Endodermal cell (in vitro differentiated cells): ENCODE measurements at regions not wholly inside any gene's neighbourhood (a gene's known extent, or its start where the extent isn't known, plus 50 kb on each side); places are given as distances from the start of the nearest gene placed in this dataset.

Source experiments
- DNase-seq: peaks from one replicate; pipeline ENCODE4 v3.0.0-alpha.2; 2017
- H3K27ac ChIP-seq: 2 replicates; pipeline ENCODE4 v1.5.1; 2013; ENCODE audit warnings: mild to moderate bottlenecking, low read depth, low read length, moderate library complexity
- H3K27me3 ChIP-seq: 2 replicates; pipeline ENCODE4 v1.6.1; 2013; ENCODE audit warnings: mild to moderate bottlenecking, low read length, moderate library complexity; ENCODE audit not compliant: insufficient read depth, control insufficient read depth, poor library complexity, severe bottlenecking
- H3K36me3 ChIP-seq: 2 replicates; pipeline ENCODE4 v1.7.0; 2013; ENCODE audit warnings: mild to moderate bottlenecking, low read length, moderate library complexity; ENCODE audit not compliant: control insufficient read depth, insufficient read depth
- H3K4me1 ChIP-seq: one replicate; pipeline ENCODE4 v1.7.0; 2013; ENCODE audit warnings: low read length; ENCODE audit not compliant: control insufficient read depth, insufficient read depth
- H3K4me3 ChIP-seq: 2 replicates; pipeline ENCODE4 v1.5.1; 2013; ENCODE audit warnings: mild to moderate bottlenecking, low read length, moderate library complexity
- H3K9ac ChIP-seq: 2 replicates; pipeline ENCODE4 v1.6.1; 2013; ENCODE audit warnings: mild to moderate bottlenecking, low read length, moderate library complexity; ENCODE audit not compliant: poor library complexity, severe bottlenecking; ENCODE audit errors: extremely low read depth
- H3K9me3 ChIP-seq: 2 replicates; pipeline ENCODE4 v1.6.1; 2013; ENCODE audit warnings: mild to moderate bottlenecking, low read length, moderate library complexity; ENCODE audit not compliant: control insufficient read depth
- H3K27ac Mint-ChIP-seq: 2 replicates; pipeline ENCODE4 v1.8.0; 2020; ENCODE audit warnings: mixed read lengths
- H3K27me3 Mint-ChIP-seq: 2 replicates; pipeline ENCODE4 v1.8.0; 2021; ENCODE audit warnings: mild to moderate bottlenecking, mixed read lengths; ENCODE audit not compliant: insufficient read depth
- H3K36me3 Mint-ChIP-seq: 2 replicates; pipeline ENCODE4 v1.8.0; 2020; ENCODE audit warnings: low read depth, mixed read lengths
- H3K4me1 Mint-ChIP-seq: 2 replicates; pipeline ENCODE4 v1.8.0; 2020; ENCODE audit warnings: mixed read lengths
- H3K4me3 Mint-ChIP-seq: 2 replicates; pipeline ENCODE4 v1.8.0; 2020; ENCODE audit warnings: mild to moderate bottlenecking, moderate library complexity, mixed read lengths
- H3K9me3 Mint-ChIP-seq: 2 replicates; pipeline ENCODE4 v1.8.0; 2020; ENCODE audit warnings: mild to moderate bottlenecking, mixed read lengths
- WGBS, 2 experiments: methylation state at CpG; one replicate each; pipeline versions ENCODE4 v1.1.5 to v1.1.7; 2013; ENCODE audit warnings: missing lambda C conversion rate in 2 of 2, mixed read lengths in 1 of 2; ENCODE audit not compliant: insufficient coverage in 1 of 2, insufficient read length in 1 of 2; 5-methylcytosine and 5-hydroxymethylcytosine counted together
- TF ChIP-seq, protein P1 (sequence below): fragments of 200-600 bp; sonication (generic); conservative IDR thresholded peaks from 2 replicates; pipeline ENCODE4 v1.5.0; 2021; ENCODE audit warnings: antibody characterized with exemption, mild to moderate bottlenecking

- WGBS, 2 experiments: 100% methylated on average over 2 of the region's 2 CpGs
- Histone ChIP-seq H3K4me1 (no peaks in the 10 kb centered on the region), H3K4me3 (no peak overlapping the region), H3K36me3 (no peaks in the 10 kb centered on the region), H3K27me3 (no peaks in the 10 kb centered on the region), H3K9me3 (peaks cover 11% of the 10 kb centered on the region), H3K9ac (no peak overlapping the region), H3K27ac (no peak overlapping the region)
- Mint-ChIP-seq H3K4me1 (peaks cover 8% of the 10 kb centered on the region), H3K9me3 (peaks cover 9% of the 10 kb centered on the region), H3K27me3 (peaks cover 2% of the 10 kb centered on the region), H3K36me3 (peaks cover 3% of the 10 kb centered on the region), H3K27ac (no peak overlapping the region), H3K4me3 (no peak overlapping the region)
- TF ChIP-seq, protein P1, sequence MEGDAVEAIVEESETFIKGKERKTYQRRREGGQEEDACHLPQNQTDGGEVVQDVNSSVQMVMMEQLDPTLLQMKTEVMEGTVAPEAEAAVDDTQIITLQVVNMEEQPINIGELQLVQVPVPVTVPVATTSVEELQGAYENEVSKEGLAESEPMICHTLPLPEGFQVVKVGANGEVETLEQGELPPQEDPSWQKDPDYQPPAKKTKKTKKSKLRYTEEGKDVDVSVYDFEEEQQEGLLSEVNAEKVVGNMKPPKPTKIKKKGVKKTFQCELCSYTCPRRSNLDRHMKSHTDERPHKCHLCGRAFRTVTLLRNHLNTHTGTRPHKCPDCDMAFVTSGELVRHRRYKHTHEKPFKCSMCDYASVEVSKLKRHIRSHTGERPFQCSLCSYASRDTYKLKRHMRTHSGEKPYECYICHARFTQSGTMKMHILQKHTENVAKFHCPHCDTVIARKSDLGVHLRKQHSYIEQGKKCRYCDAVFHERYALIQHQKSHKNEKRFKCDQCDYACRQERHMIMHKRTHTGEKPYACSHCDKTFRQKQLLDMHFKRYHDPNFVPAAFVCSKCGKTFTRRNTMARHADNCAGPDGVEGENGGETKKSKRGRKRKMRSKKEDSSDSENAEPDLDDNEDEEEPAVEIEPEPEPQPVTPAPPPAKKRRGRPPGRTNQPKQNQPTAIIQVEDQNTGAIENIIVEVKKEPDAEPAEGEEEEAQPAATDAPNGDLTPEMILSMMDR: no peak
- no peak for DNase-seq
These were observed 188.3 kb downstream of the GXYLT1 start for GRCh38 chr12:41956353-41956752.

- Mint-ChIP-seq H3K27me3 (peaks cover 2% of the 10 kb centered on the region), H3K4me1 (peaks cover 8% of the 10 kb centered on the region), H3K36me3 (peaks cover 7% of the 10 kb centered on the region), H3K9me3 (peaks cover 29% of the 10 kb centered on the region), H3K27ac (no peak overlapping the region), H3K4me3 (no peak overlapping the region)
- no peaks in the 10 kb centered on the region for H3K4me1 ChIP-seq
- H3K27me3 ChIP-seq: no peaks in the 10 kb centered on the region
- no peak overlapping the region for H3K27ac ChIP-seq
- WGBS, 2 experiments: 93% methylated on average over 1 of the region's 1 CpG; no CpG with 5 or more reads in 1 of the 2 experiments
- no peak overlapping the region for H3K9ac ChIP-seq
- H3K9me3 ChIP-seq: peaks cover 29% of the 10 kb centered on the region
- TF ChIP-seq, protein P1: no peak
- no peak overlapping the region for H3K4me3 ChIP-seq
- H3K36me3 ChIP-seq: no peaks in the 10 kb centered on the region
- no peak for DNase-seq
These were observed 194.2 kb downstream of the GXYLT1 start for GRCh38 chr12:41950455-41950854.

- Mint-ChIP-seq H3K4me3 (no peak overlapping the region), H3K27me3 (peaks cover 14% of the 10 kb centered on the region), H3K36me3 (peaks cover 5% of the 10 kb centered on the region), H3K27ac (no peak overlapping the region), H3K9me3 (peaks cover 38% of the 10 kb centered on the region), H3K4me1 (no peaks in the 10 kb centered on the region)
- no peaks in the 10 kb centered on the region for H3K4me1 ChIP-seq
- H3K27ac ChIP-seq: no peak overlapping the region
- DNase-seq: no peak
- H3K9ac ChIP-seq: no peak overlapping the region
- 92 to 100% methylated on average over 2 of the region's 2 CpGs for WGBS, 2 experiments
- no peaks in the 10 kb centered on the region for H3K36me3 ChIP-seq
- TF ChIP-seq, protein P1: no peak
- H3K9me3 ChIP-seq: peaks cover 42% of the 10 kb centered on the region
- peak overlapping the region; percentile 22 for H3K4me3 ChIP-seq
- no peaks in the 10 kb centered on the region for H3K27me3 ChIP-seq
These were observed 198.6 kb downstream of the GXYLT1 start for GRCh38 chr12:41946106-41946505.
